HG03571 (cell line): ENCODE measurements at regions not wholly inside any gene's neighbourhood (a gene's known extent, or its start where the extent isn't known, plus 50 kb on each side); places are given as distances from the start of the nearest gene placed in this dataset.
"Not testable (repeated sequence)": the region's sequence is repeated elsewhere in the genome, so short reads cannot be mapped to it uniquely, and the experiment has no call there.

Experiments
- ATAC-seq: cut with Tn5 transposase; IDR thresholded peaks from one replicate; pipeline ENCODE4 v1.9.1; 2021; ENCODE audit not compliant: unreplicated experiment

- ATAC-seq, result no peak
These were observed 196.1 kb upstream of the SVIL start for GRCh38 chr10:29830531-29831512.

GRCh38 chr10:29829776-29830175 is 195.0 kb upstream of the SVIL start:
- no peak for ATAC-seq

GRCh38 chr10:29828956-29829355 is 194.2 kb upstream of the SVIL start:
- ATAC-seq, result no peak

GRCh38 chr10:29828440-29828894 is 193.7 kb upstream of the SVIL start:
- ATAC-seq, result no peak

GRCh38 chr10:29827512-29827911 is 192.7 kb upstream of the SVIL start:
- ATAC-seq, result no peak

GRCh38 chr10:29826801-29827450 is 192.2 kb upstream of the SVIL start:
- ATAC-seq, result no peak

GRCh38 chr10:29826221-29826620 is 191.4 kb upstream of the SVIL start:
- no peak for ATAC-seq

- no peak for ATAC-seq
These were observed 188.8 kb upstream of the SVIL start for GRCh38 chr10:29823553-29824080.

GRCh38 chr10:29820890-29821461 is 186.2 kb upstream of the SVIL start:
- ATAC-seq, result no peak

GRCh38 chr10:29816801-29817558 is 182.2 kb upstream of the SVIL start:
- ATAC-seq, result no peak

- ATAC-seq, result no peak
These were observed 180.8 kb upstream of the SVIL start for GRCh38 chr10:29815572-29815971.

- ATAC-seq, result no peak
These were observed 177.1 kb upstream of the SVIL start for GRCh38 chr10:29811751-29812427.

GRCh38 chr10:29810816-29811215 is 176.0 kb upstream of the SVIL start:
- no peak for ATAC-seq

- ATAC-seq, result not testable (repeated sequence)
These were observed 175.5 kb upstream of the SVIL start for GRCh38 chr10:29810231-29810630.

- ATAC-seq, result no peak
These were observed 174.6 kb upstream of the SVIL start for GRCh38 chr10:29809383-29809782.

- ATAC-seq, result no peak
These were observed 172.5 kb upstream of the SVIL start for GRCh38 chr10:29807163-29807806.

- no peak for ATAC-seq
These were observed 171.6 kb upstream of the SVIL start for GRCh38 chr10:29806350-29806788.

- ATAC-seq, result no peak
These were observed 170.5 kb upstream of the SVIL start for GRCh38 chr10:29805134-29805723.
